ENCODE measurements at regions not wholly inside any gene's neighbourhood (a gene's known extent, or its start where the extent isn't known, plus 50 kb on each side); places are given as distances from the start of the nearest gene placed in this dataset.

DNA sequence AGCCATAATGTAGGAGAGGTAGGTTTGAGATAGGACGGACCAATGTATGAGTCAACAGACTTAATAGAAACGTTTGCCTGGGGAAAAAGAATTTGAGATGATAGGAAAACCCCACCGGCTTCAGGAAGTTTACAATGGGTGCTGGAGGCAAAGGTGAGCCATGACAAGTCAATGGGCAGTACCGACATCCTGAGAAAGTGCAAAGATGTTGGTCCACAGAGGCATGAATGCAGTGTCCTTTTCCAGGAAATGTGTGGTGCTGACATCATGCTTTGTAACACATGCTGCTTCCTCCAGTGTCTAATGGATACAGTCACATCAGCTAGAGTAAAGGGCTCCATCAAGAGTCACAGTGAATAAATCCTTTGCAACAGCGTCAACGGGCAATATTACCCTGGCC, 533.6 kb downstream of the INHBA start:
- Mint-ChIP-seq H3K27me3 (ENCODE audit: insufficient read depth, low read depth) (peaks cover 2% of the 10 kb centered on the region), H3K4me3 (no peak overlapping the region), H3K27ac (no peak overlapping the region), H3K4me1 (no peaks in the 10 kb centered on the region), H3K36me3 (no peaks in the 10 kb centered on the region), H3K9me3 (no peaks in the 10 kb centered on the region)
- Histone ChIP-seq H3F3A (ENCODE audit: low read depth) (no peaks in the 10 kb centered on the region), H3K27me3 (no peaks in the 10 kb centered on the region), H3K9ac (no peak overlapping the region), H4K20me1 (ENCODE audit: low read depth) (no peaks in the 10 kb centered on the region), H3K36me3 (no peaks in the 10 kb centered on the region), H3K4me2 (no peak overlapping the region), H3K27ac (no peak overlapping the region), H2AFZ (replicated peaks) (no peak overlapping the region), H3K9me3 (ENCODE audit: low read depth) (no peaks in the 10 kb centered on the region), H3K4me3 (no peak overlapping the region), H3K4me1 (no peaks in the 10 kb centered on the region), H3K79me2 (ENCODE audit: low read depth) (no peaks in the 10 kb centered on the region)
- no peak for TF ChIP-seq EZH2 (IDR thresholded peaks at IDR 0.05)
- no peak for TF ChIP-seq CTCF (IDR thresholded peaks at IDR 0.05)
- TF ChIP-seq EZH2phosphoT487 (IDR thresholded peaks at IDR 0.05): no peak
- DNase-seq (ENCODE audit: low spot score): no peak

- no peak for DNase-seq (ENCODE audit: low spot score)
- Mint-ChIP-seq H3K27me3 (ENCODE audit: insufficient read depth, low read depth) (peaks cover 2% of the 10 kb centered on the region), H3K4me3 (no peak overlapping the region), H3K36me3 (no peaks in the 10 kb centered on the region), H3K9me3 (no peaks in the 10 kb centered on the region), H3K27ac (no peak overlapping the region), H3K4me1 (no peaks in the 10 kb centered on the region)
- H3K27me3 ChIP-seq: no peaks in the 10 kb centered on the region
- no peak overlapping the region for H3K4me3 ChIP-seq
- H2AFZ ChIP-seq (replicated peaks): no peak overlapping the region
- H3K4me2 ChIP-seq: no peak overlapping the region
- TF ChIP-seq EZH2phosphoT487 (IDR thresholded peaks at IDR 0.05): no peak
- TF ChIP-seq CTCF (IDR thresholded peaks at IDR 0.05): no peak
- no peak for TF ChIP-seq EZH2 (IDR thresholded peaks at IDR 0.05)
- no peaks in the 10 kb centered on the region for H3K9me3 ChIP-seq (ENCODE audit: low read depth)
- H3K9ac ChIP-seq: no peak overlapping the region
- H4K20me1 ChIP-seq (ENCODE audit: low read depth): no peaks in the 10 kb centered on the region
- H3F3A ChIP-seq (ENCODE audit: low read depth): no peaks in the 10 kb centered on the region
- no peaks in the 10 kb centered on the region for H3K79me2 ChIP-seq (ENCODE audit: low read depth)
- H3K36me3 ChIP-seq: no peaks in the 10 kb centered on the region
- no peaks in the 10 kb centered on the region for H3K4me1 ChIP-seq
- H3K27ac ChIP-seq: no peak overlapping the region
These were observed 535.1 kb downstream of the INHBA start for GRCh38 chr7:41167836-41168235.

DNA sequence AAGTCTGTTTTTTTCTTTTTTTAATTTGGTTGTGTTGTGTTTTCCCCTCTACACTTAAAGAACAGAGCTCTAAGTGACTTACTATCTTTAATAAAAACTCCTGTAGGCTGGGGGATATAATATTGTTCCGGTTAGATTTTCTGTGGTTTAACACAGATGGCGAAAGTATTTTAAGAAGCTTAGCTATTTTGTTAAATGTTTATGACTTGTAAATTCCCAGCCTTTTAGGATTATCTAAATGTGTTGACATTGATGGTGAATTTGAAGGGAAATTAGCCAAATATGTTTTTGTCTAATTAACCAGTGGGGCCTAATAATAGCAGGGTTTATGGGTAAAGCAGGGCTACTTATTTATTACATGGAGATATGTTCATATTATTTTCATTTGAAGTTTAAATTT, 538.5 kb downstream of the INHBA start:
- H3K9me3 ChIP-seq (ENCODE audit: low read depth): no peaks in the 10 kb centered on the region

More for the DNA sequence above, 538.5 kb downstream of the INHBA start:
- Mint-ChIP-seq H3K4me3 (no peak overlapping the region), H3K27ac (no peak overlapping the region), H3K9me3 (no peaks in the 10 kb centered on the region), H3K36me3 (no peaks in the 10 kb centered on the region), H3K4me1 (no peaks in the 10 kb centered on the region), H3K27me3 (ENCODE audit: insufficient read depth, low read depth) (no peaks in the 10 kb centered on the region)
- no peak overlapping the region for H3K27ac ChIP-seq
- no peak overlapping the region for H3K4me2 ChIP-seq
- no peaks in the 10 kb centered on the region for H3K27me3 ChIP-seq
- no peak overlapping the region for H3K9ac ChIP-seq
- no peaks in the 10 kb centered on the region for H3F3A ChIP-seq (ENCODE audit: low read depth)
- no peak overlapping the region for H3K4me3 ChIP-seq
- no peak for DNase-seq (ENCODE audit: low spot score)
- H3K36me3 ChIP-seq: peaks cover 6% of the 10 kb centered on the region
- no peaks in the 10 kb centered on the region for H4K20me1 ChIP-seq (ENCODE audit: low read depth)
- no peaks in the 10 kb centered on the region for H3K4me1 ChIP-seq
- no peak overlapping the region for H2AFZ ChIP-seq (replicated peaks)
- TF ChIP-seq EZH2phosphoT487 (IDR thresholded peaks at IDR 0.05) (no peak), CTCF (IDR thresholded peaks at IDR 0.05) (no peak), EZH2 (IDR thresholded peaks at IDR 0.05) (no peak)
- H3K79me2 ChIP-seq (ENCODE audit: low read depth): no peaks in the 10 kb centered on the region

Measured in neural progenitor cell (in vitro differentiated cells).